ENCODE measurements at regions not wholly inside any gene's neighbourhood (a gene's known extent, or its start where the extent isn't known, plus 50 kb on each side); places are given as distances from the start of the nearest gene placed in this dataset.

- no peak for DNase-seq
- no peak for ATAC-seq
- Histone ChIP-seq H3K4me3 (no peak overlapping the region), H3K9me3 (no peaks in the 10 kb centered on the region), H3K27ac (no peak overlapping the region), H3K36me3 (no peaks in the 10 kb centered on the region), H3K27me3 (no peaks in the 10 kb centered on the region), H3K4me1 (no peaks in the 10 kb centered on the region)
- in situ Hi-C loops (cut with MboI; ENCODE audit: low sequenced_read_pairs in 4 of 4) (no loop called here), intact Hi-C loops (cut with DNase I; ENCODE audit: low total_unique reads) (no loop called here)
- no peak for TF ChIP-seq POLR2A (IDR thresholded peaks at IDR 0.05)
- TF ChIP-seq, protein P1, sequence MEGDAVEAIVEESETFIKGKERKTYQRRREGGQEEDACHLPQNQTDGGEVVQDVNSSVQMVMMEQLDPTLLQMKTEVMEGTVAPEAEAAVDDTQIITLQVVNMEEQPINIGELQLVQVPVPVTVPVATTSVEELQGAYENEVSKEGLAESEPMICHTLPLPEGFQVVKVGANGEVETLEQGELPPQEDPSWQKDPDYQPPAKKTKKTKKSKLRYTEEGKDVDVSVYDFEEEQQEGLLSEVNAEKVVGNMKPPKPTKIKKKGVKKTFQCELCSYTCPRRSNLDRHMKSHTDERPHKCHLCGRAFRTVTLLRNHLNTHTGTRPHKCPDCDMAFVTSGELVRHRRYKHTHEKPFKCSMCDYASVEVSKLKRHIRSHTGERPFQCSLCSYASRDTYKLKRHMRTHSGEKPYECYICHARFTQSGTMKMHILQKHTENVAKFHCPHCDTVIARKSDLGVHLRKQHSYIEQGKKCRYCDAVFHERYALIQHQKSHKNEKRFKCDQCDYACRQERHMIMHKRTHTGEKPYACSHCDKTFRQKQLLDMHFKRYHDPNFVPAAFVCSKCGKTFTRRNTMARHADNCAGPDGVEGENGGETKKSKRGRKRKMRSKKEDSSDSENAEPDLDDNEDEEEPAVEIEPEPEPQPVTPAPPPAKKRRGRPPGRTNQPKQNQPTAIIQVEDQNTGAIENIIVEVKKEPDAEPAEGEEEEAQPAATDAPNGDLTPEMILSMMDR (IDR thresholded peaks at IDR 0.05 in 4 of 5, conservative IDR thresholded peaks at IDR 0.05 in 1 of 5) = no peak
These were observed 865.1 kb upstream of the CNTN5 start for GRCh38 chr11:98155696-98156095.

GRCh38 chr11:98177925-98178324, 842.8 kb upstream of the CNTN5 start:
- no peaks in the 10 kb centered on the region for H3K4me1 ChIP-seq
- in situ Hi-C loops (cut with MboI; ENCODE audit: low sequenced_read_pairs in 4 of 4) = no loop called here
- no peaks in the 10 kb centered on the region for H3K27me3 ChIP-seq
- no peaks in the 10 kb centered on the region for H3K36me3 ChIP-seq
- TF ChIP-seq, protein P1 (IDR thresholded peaks at IDR 0.05 in 4 of 5, conservative IDR thresholded peaks at IDR 0.05 in 1 of 5) = no peak
- no peak for TF ChIP-seq POLR2A (IDR thresholded peaks at IDR 0.05)
- no peak overlapping the region for H3K4me3 ChIP-seq
- ATAC-seq = no peak
- no peak overlapping the region for H3K27ac ChIP-seq
- intact Hi-C loops (cut with DNase I; ENCODE audit: low total_unique reads) = no loop called here
- no peaks in the 10 kb centered on the region for H3K9me3 ChIP-seq
- no peak for DNase-seq

- intact Hi-C loops (cut with DNase I; ENCODE audit: low total_unique reads) (no loop called here), in situ Hi-C loops (cut with MboI; ENCODE audit: low sequenced_read_pairs in 4 of 4) (no loop called here)
- H3K27ac ChIP-seq = no peak overlapping the region
- no peaks in the 10 kb centered on the region for H3K9me3 ChIP-seq
- H3K4me1 ChIP-seq = no peaks in the 10 kb centered on the region
- H3K36me3 ChIP-seq = no peaks in the 10 kb centered on the region
- no peak for DNase-seq
- no peak for TF ChIP-seq POLR2A (IDR thresholded peaks at IDR 0.05)
- TF ChIP-seq, protein P1 (IDR thresholded peaks at IDR 0.05 in 4 of 5, conservative IDR thresholded peaks at IDR 0.05 in 1 of 5) = no peak
- H3K27me3 ChIP-seq = no peaks in the 10 kb centered on the region
- no peak overlapping the region for H3K4me3 ChIP-seq
- ATAC-seq = no peak
These were observed 840.2 kb upstream of the CNTN5 start for GRCh38 chr11:98180511-98180910.

DNA sequence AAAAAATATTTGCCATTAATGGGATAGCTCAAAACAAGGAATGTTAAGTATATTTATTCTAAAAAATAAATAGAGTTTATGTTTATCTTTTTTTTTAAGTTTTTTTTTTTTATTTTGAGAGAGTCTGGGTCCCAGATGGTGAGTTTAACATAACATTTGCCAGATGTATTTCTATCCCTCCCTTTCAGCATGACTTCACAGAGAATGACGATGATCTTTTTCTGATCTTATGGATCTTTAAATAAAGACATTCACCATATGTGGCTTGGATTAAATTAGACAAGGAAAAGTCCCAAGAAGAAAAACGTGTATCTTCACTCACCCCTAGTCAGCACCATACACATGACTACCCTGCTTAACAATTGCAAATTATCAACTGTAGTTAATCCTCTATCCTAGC, 839.8 kb upstream of the CNTN5 start:
- no peak overlapping the region for H3K4me3 ChIP-seq
- H3K36me3 ChIP-seq = no peaks in the 10 kb centered on the region
- TF ChIP-seq, protein P1 (IDR thresholded peaks at IDR 0.05 in 4 of 5, conservative IDR thresholded peaks at IDR 0.05 in 1 of 5) = no peak
- no peak for TF ChIP-seq POLR2A (IDR thresholded peaks at IDR 0.05)
- no peaks in the 10 kb centered on the region for H3K27me3 ChIP-seq
- no peaks in the 10 kb centered on the region for H3K9me3 ChIP-seq
- H3K27ac ChIP-seq = no peak overlapping the region
- ATAC-seq = no peak
- in situ Hi-C loops (cut with MboI; ENCODE audit: low sequenced_read_pairs in 4 of 4) = no loop called here
- DNase-seq = no peak
- H3K4me1 ChIP-seq = no peaks in the 10 kb centered on the region
- intact Hi-C loops (cut with DNase I; ENCODE audit: low total_unique reads) = no loop called here

GRCh38 chr11:98183034-98183433, 837.7 kb upstream of the CNTN5 start:
- no peak for DNase-seq
- H3K4me3 ChIP-seq = no peak overlapping the region
- H3K4me1 ChIP-seq = no peaks in the 10 kb centered on the region
- in situ Hi-C loops (cut with MboI; ENCODE audit: low sequenced_read_pairs in 4 of 4) (no loop called here), intact Hi-C loops (cut with DNase I; ENCODE audit: low total_unique reads) (no loop called here)
- no peaks in the 10 kb centered on the region for H3K9me3 ChIP-seq
- no peaks in the 10 kb centered on the region for H3K27me3 ChIP-seq
- TF ChIP-seq POLR2A (IDR thresholded peaks at IDR 0.05) = no peak
- TF ChIP-seq, protein P1 (IDR thresholded peaks at IDR 0.05 in 4 of 5, conservative IDR thresholded peaks at IDR 0.05 in 1 of 5) = no peak
- no peaks in the 10 kb centered on the region for H3K36me3 ChIP-seq
- ATAC-seq = no peak
- H3K27ac ChIP-seq = no peak overlapping the region

All from gastrocnemius medialis (tissue), 4 donors.